ENCODE measurements at regions not wholly inside any gene's neighbourhood (a gene's known extent, or its start where the extent isn't known, plus 50 kb on each side); places are given as distances from the start of the nearest gene placed in this dataset.

GRCh38 chr16:89033304-89033703, 56.3 kb upstream of the CBFA2T3 start:
- no peak for DNase-seq (ENCODE audit: low read depth in 1 of 2, low spot score in 1 of 2)
- no peak for ATAC-seq
- Histone ChIP-seq H3K4me2 (no peak overlapping the region), H3K4me3 (no peak overlapping the region), H3K4me1 (no peaks in the 10 kb centered on the region), H3K9me3 (peaks cover 14% of the 10 kb centered on the region), H3K27ac (no peak overlapping the region)
- no peak for FAIRE-seq
- CTCF ChIA-PET, result no interaction called here
- 34% methylated on average over 10 of the region's 10 CpGs for WGBS (ENCODE audit: missing lambda C conversion rate)
- TF ChIP-seq ZFP36 (IDR thresholded peaks at IDR 0.05; ENCODE audit: borderline replicate concordance, partially characterized antibody), result no peak
- TF ChIP-seq E2F6 (IDR thresholded peaks at IDR 0.05; ENCODE audit: borderline replicate concordance, low read depth), result no peak
- TF ChIP-seq NFE2L2 (conservative IDR thresholded peaks at IDR 0.05; ENCODE audit: low read length), result no peak
- TF ChIP-seq TP53 (CRISPR knock-in tag; IDR thresholded peaks at IDR 0.05), result no peak
- TF ChIP-seq CBX8 (IDR thresholded peaks at IDR 0.05), result no peak
- no peak for TF ChIP-seq PBX3 (IDR thresholded peaks at IDR 0.05)
- TF ChIP-seq BCL3 (IDR thresholded peaks at IDR 0.05), result no peak
- POLR2A ChIA-PET, result no interaction called here

- Histone ChIP-seq H3K4me2 (no peak overlapping the region), H3K4me3 (no peak overlapping the region), H3K9me3 (peaks cover 14% of the 10 kb centered on the region), H3K4me1 (no peaks in the 10 kb centered on the region), H3K27ac (no peak overlapping the region)
- ATAC-seq (peak in 1 of 2 experiments; percentile 27; a peak in 2 of 6 replicates), FAIRE-seq (no peak), DNase-seq (ENCODE audit: low read depth in 1 of 2, low spot score in 1 of 2) (no peak)
- POLR2A ChIA-PET, result no interaction called here
- TF ChIP-seq HDAC2 (IDR thresholded peaks at IDR 0.05) (no peak), FOXS1 (CRISPR knock-in tag; IDR thresholded peaks at IDR 0.05) (no peak), PBX3 (IDR thresholded peaks at IDR 0.05) (no peak), HOXB5 (CRISPR knock-in tag; IDR thresholded peaks at IDR 0.05) (no peak), EHF (CRISPR knock-in tag; IDR thresholded peaks at IDR 0.05) (no peak), MAZ (IDR thresholded peaks at IDR 0.05; ENCODE audit: borderline replicate concordance, low read depth, low read length) (no peak), CEBPB (IDR thresholded peaks at IDR 0.05) (no peak), HOXA7 (CRISPR knock-in tag; IDR thresholded peaks at IDR 0.05) (no peak), BHLHE40 (IDR thresholded peaks at IDR 0.05; ENCODE audit: low read depth, low read length) (no peak), NPAS2 (CRISPR knock-in tag; IDR thresholded peaks at IDR 0.05; ENCODE audit: borderline replicate concordance) (no peak), ELK1 (IDR thresholded peaks at IDR 0.05; ENCODE audit: low read depth, low read length) (no peak), REST (IDR thresholded peaks at IDR 0.05) (no peak), FOSB (CRISPR knock-in tag; IDR thresholded peaks at IDR 0.05) (no peak), CHD2 (IDR thresholded peaks at IDR 0.05; ENCODE audit: low read length, partially characterized antibody) (no peak), PHF8 (IDR thresholded peaks at IDR 0.05; ENCODE audit: borderline replicate concordance, low read depth) (no peak)
- CTCF ChIA-PET, result no interaction called here
- WGBS (ENCODE audit: missing lambda C conversion rate), result 57% methylated on average over 20 of the region's 31 CpGs
Observed at GRCh38 chr16:89033796-89034572, 57.0 kb upstream of the CBFA2T3 start.

All from A549 (cell line).